ENCODE measurements at regions not wholly inside any gene's neighbourhood (a gene's known extent, or its start where the extent isn't known, plus 50 kb on each side); places are given as distances from the start of the nearest gene placed in this dataset.

GRCh38 chr12:61369241-61369910 lies 890.8 kb upstream of the USP15 start:
- TF ChIP-seq POLR2A (IDR thresholded peaks at IDR 0.05; ENCODE audit: low read depth, low read length) (no peak), POLR2AphosphoS5 (IDR thresholded peaks at IDR 0.05; ENCODE audit: low read depth, low read length) (no peak), SPI1 (IDR thresholded peaks at IDR 0.05; ENCODE audit: low read depth, low read length) (no peak)
